AG10803 (cell line): ENCODE measurements at regions not wholly inside any gene's neighbourhood (a gene's known extent, or its start where the extent isn't known, plus 50 kb on each side); places are given as distances from the start of the nearest gene placed in this dataset.

Experiments used
- DNase-seq: peaks from one replicate; pipeline ENCODE4 v3.0.0; 2010; ENCODE audit warnings: low read depth
- H3K4me3 ChIP-seq: 2 replicates; pipeline ENCODE4 v1.5.1; 2011; ENCODE audit warnings: mild to moderate bottlenecking, low read length, control low read depth
- CTCF ChIP-seq: conservative IDR thresholded peaks from 2 replicates; pipeline ENCODE4 v1.5.1; 2011; ENCODE audit warnings: mild to moderate bottlenecking, low read length, control low read depth, inconsistent platforms

GRCh38 chr6:152905551-152906299, 77.1 kb downstream of the FBXO5 start:
- no peak for TF ChIP-seq CTCF
- DNase-seq, result no peak

DNA sequence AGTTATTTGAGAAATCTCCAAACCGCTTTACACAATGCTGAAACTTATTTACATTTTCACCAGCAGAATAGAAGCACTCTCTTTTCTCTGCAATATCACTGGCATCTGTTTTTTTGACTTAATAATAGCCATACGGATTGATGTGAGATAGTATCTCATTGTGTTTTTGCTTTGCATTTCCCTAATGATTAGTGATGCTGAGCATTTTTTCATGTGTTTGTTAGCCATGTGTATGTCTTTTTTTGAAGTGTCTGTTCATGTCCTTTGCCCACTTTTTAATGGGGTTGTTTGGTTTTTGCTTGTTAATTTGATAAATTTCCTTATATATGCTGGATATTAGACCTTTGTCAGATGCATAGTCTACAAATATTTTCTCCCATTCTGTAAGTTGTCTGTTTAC, 73.6 kb downstream of the FBXO5 start:
- no peak for TF ChIP-seq CTCF
- no peak for DNase-seq

More at GRCh38 chr6:152905551-152906299, 77.1 kb downstream of the FBXO5 start:
- H3K4me3 ChIP-seq, result no peak overlapping the region

DNA sequence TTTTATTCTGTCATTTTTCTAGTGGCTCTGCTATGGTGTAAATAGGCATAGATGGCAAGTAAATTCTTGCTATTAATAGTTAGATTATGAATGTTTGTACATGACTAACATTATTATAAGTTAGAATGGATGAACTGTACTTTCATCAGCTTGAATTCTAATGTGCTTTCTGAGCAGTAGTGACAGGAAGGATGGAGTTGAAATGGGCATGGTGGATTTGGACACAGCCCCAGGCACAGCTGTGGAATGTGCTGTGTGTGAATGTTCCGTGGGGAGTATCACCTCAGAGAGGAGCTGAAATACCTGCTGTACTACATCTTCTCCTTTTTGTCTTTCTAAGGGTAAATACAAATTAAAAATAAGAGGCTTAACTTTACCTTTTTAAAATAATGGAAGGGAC, 66.8 kb downstream of the FBXO5 start:
- no peak for DNase-seq
- H3K4me3 ChIP-seq, result no peak overlapping the region
- TF ChIP-seq CTCF, result no peak

More for the DNA sequence above, 73.6 kb downstream of the FBXO5 start:
- H3K4me3 ChIP-seq, result no peak overlapping the region

- no peak overlapping the region for H3K4me3 ChIP-seq
- no peak for DNase-seq
- TF ChIP-seq CTCF, result no peak
These were observed 63.9 kb downstream of the FBXO5 start for GRCh38 chr6:152918991-152919390.

DNA sequence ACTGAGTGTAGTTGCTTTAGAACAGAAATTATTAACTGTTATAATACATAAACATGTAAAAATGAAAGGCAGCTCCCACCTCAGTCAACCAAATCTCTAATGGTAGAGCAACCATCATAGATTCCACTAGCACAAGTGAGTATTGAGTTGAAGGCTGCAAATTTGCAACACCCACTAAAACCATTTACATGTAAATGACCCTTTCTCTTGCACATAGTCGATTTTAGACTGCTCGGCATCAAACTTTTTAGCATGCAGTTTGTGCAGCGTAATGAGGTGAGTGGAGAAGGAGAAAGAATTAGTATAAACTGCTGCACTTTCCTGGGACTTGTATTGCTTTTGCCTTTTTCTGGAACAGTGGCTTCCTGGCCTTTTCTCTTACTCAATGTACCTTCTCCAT, 62.8 kb downstream of the FBXO5 start:
- no peak for TF ChIP-seq CTCF
- no peak for DNase-seq
- H3K4me3 ChIP-seq, result no peak overlapping the region
